Neural crest cell (in vitro differentiated cells): ENCODE measurements at regions not wholly inside any gene's neighbourhood (a gene's known extent, or its start where the extent isn't known, plus 50 kb on each side); places are given as distances from the start of the nearest gene placed in this dataset.

ENCODE experiments used
- DNase-seq: peaks from one replicate; pipeline ENCODE4 v3.0.0; 2021; ENCODE audit warnings: low read depth, mixed read lengths, low spot score
- H3K27ac Mint-ChIP-seq: one replicate; pipeline ENCODE4 v1.8.0; 2021; ENCODE audit warnings: mild to moderate bottlenecking, mixed read lengths; ENCODE audit not compliant: unreplicated experiment
- H3K27me3 Mint-ChIP-seq: 2 replicates; pipeline ENCODE4 v1.8.0; 2021; ENCODE audit warnings: low read depth, mild to moderate bottlenecking, mixed read lengths
- H3K36me3 Mint-ChIP-seq: 2 replicates; pipeline ENCODE4 v1.8.0; 2021; ENCODE audit warnings: low read depth, mild to moderate bottlenecking, mixed read lengths
- H3K4me1 Mint-ChIP-seq: 2 replicates; pipeline ENCODE4 v1.8.0; 2021; ENCODE audit warnings: mixed read lengths
- H3K4me3 Mint-ChIP-seq: one replicate; pipeline ENCODE4 v1.8.0; 2021; ENCODE audit warnings: mild to moderate bottlenecking, mixed read lengths
- H3K9me3 Mint-ChIP-seq: 2 replicates; pipeline ENCODE4 v1.8.0; 2021; ENCODE audit warnings: mixed read lengths
- CTCF ChIP-seq: fragments of 200-600 bp; sonication (generic); conservative IDR thresholded peaks from 2 replicates; pipeline ENCODE4 v1.5.0; 2021; ENCODE audit warnings: antibody characterized with exemption, mild to moderate bottlenecking

GRCh38 chr13:34577051-34577450 is 365.0 kb upstream of the NBEA start:
- Mint-ChIP-seq H3K36me3 (no peaks in the 10 kb centered on the region), H3K4me3 (no peak overlapping the region), H3K27me3 (no peaks in the 10 kb centered on the region), H3K4me1 (no peaks in the 10 kb centered on the region), H3K9me3 (no peaks in the 10 kb centered on the region), H3K27ac (no peak overlapping the region)
- no peak for DNase-seq
- no peak for TF ChIP-seq CTCF

GRCh38 chr13:34578471-34578870 is 363.6 kb upstream of the NBEA start:
- Mint-ChIP-seq H3K27me3 (no peaks in the 10 kb centered on the region), H3K9me3 (no peaks in the 10 kb centered on the region), H3K36me3 (no peaks in the 10 kb centered on the region), H3K4me1 (no peaks in the 10 kb centered on the region), H3K4me3 (no peak overlapping the region), H3K27ac (no peak overlapping the region)
- no peak for TF ChIP-seq CTCF
- DNase-seq, result no peak

- Mint-ChIP-seq H3K4me1 (no peaks in the 10 kb centered on the region), H3K36me3 (no peaks in the 10 kb centered on the region), H3K4me3 (no peak overlapping the region), H3K27ac (no peak overlapping the region), H3K27me3 (no peaks in the 10 kb centered on the region), H3K9me3 (no peaks in the 10 kb centered on the region)
- no peak for TF ChIP-seq CTCF
- no peak for DNase-seq
These were observed 363.2 kb upstream of the NBEA start for GRCh38 chr13:34578917-34579316.

- DNase-seq, result no peak
- Mint-ChIP-seq H3K4me3 (no peak overlapping the region), H3K27ac (no peak overlapping the region), H3K36me3 (no peaks in the 10 kb centered on the region), H3K9me3 (no peaks in the 10 kb centered on the region), H3K4me1 (no peaks in the 10 kb centered on the region), H3K27me3 (no peaks in the 10 kb centered on the region)
- no peak for TF ChIP-seq CTCF
These were observed 358.9 kb upstream of the NBEA start for GRCh38 chr13:34583181-34583580.

- Mint-ChIP-seq H3K4me1 (no peaks in the 10 kb centered on the region), H3K36me3 (no peaks in the 10 kb centered on the region), H3K27ac (no peak overlapping the region), H3K27me3 (no peaks in the 10 kb centered on the region), H3K4me3 (no peak overlapping the region), H3K9me3 (no peaks in the 10 kb centered on the region)
- TF ChIP-seq CTCF, result no peak
- DNase-seq, result no peak
These were observed 354.5 kb upstream of the NBEA start for GRCh38 chr13:34587576-34587975.

- no peaks in the 10 kb centered on the region for H3K36me3 Mint-ChIP-seq
- no peaks in the 10 kb centered on the region for H3K27me3 Mint-ChIP-seq
- no peak for DNase-seq
- TF ChIP-seq CTCF, result no peak
- peaks cover 4% of the 10 kb centered on the region for H3K4me1 Mint-ChIP-seq
- no peak overlapping the region for H3K4me3 Mint-ChIP-seq
- H3K9me3 Mint-ChIP-seq, result no peaks in the 10 kb centered on the region
- no peak overlapping the region for H3K27ac Mint-ChIP-seq
These were observed 353.7 kb upstream of the NBEA start for GRCh38 chr13:34588362-34588761.
